ENCODE measurements at regions not wholly inside any gene's neighbourhood (a gene's known extent, or its start where the extent isn't known, plus 50 kb on each side); places are given as distances from the start of the nearest gene placed in this dataset.

DNA sequence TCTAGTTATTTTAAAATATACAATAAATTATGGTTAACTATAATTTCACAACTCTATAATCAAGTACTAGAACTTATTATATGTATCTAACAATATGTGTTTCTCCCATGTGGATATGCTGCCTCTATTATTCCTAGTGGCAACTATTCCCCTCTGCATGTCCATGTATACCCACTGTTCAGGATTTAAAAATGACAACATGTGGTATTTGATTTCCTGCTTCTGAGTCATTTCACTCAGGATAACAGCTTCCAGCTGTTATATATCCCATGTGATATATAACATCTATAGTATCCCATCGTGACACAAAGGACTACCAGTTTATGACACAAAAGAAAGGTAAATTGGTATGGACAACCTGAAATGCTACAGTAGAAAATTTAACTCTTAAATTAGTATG is 167.4 kb upstream of the TACR3 start:
- no peak overlapping the region for H3K9ac ChIP-seq (ENCODE audit: low read length)
- H4K20me1 ChIP-seq (ENCODE audit: insufficient read depth, low read length), result no peaks in the 10 kb centered on the region
- no peak overlapping the region for H3K4me2 ChIP-seq (ENCODE audit: low read depth, low read length)
- no peak overlapping the region for H2AFZ ChIP-seq (ENCODE audit: low read length)
- no peaks in the 10 kb centered on the region for H3K27me3 ChIP-seq (replicated peaks; ENCODE audit: insufficient read depth, low read length)
- H3K79me2 ChIP-seq (ENCODE audit: low read length), result no peaks in the 10 kb centered on the region
- H3K27ac ChIP-seq (ENCODE audit: low read length), result no peak overlapping the region
- no peak for DNase-seq
- no peaks in the 10 kb centered on the region for H3K4me1 ChIP-seq (ENCODE audit: low read length)
- no peaks in the 10 kb centered on the region for H3F3A ChIP-seq (ENCODE audit: insufficient read depth, low read length)
- TF ChIP-seq EZH2 (optimal IDR thresholded peaks at IDR 0.05; ENCODE audit: low read depth, low read length), result no peak
- TF ChIP-seq EZH2phosphoT487 (IDR thresholded peaks at IDR 0.05; ENCODE audit: low read length), result no peak
- TF ChIP-seq, protein P1, sequence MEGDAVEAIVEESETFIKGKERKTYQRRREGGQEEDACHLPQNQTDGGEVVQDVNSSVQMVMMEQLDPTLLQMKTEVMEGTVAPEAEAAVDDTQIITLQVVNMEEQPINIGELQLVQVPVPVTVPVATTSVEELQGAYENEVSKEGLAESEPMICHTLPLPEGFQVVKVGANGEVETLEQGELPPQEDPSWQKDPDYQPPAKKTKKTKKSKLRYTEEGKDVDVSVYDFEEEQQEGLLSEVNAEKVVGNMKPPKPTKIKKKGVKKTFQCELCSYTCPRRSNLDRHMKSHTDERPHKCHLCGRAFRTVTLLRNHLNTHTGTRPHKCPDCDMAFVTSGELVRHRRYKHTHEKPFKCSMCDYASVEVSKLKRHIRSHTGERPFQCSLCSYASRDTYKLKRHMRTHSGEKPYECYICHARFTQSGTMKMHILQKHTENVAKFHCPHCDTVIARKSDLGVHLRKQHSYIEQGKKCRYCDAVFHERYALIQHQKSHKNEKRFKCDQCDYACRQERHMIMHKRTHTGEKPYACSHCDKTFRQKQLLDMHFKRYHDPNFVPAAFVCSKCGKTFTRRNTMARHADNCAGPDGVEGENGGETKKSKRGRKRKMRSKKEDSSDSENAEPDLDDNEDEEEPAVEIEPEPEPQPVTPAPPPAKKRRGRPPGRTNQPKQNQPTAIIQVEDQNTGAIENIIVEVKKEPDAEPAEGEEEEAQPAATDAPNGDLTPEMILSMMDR (IDR thresholded peaks at IDR 0.05; ENCODE audit: low read length), result no peak
- no peaks in the 10 kb centered on the region for H3K9me3 ChIP-seq (replicated peaks; ENCODE audit: insufficient read depth, low read length)
- H3K9me2 ChIP-seq (replicated peaks; ENCODE audit: insufficient read depth, low read length), result no peaks in the 10 kb centered on the region
- no peak overlapping the region for H3K4me3 ChIP-seq (ENCODE audit: low read length)
- H3K36me3 ChIP-seq (replicated peaks; ENCODE audit: insufficient read depth, low read length), result no peaks in the 10 kb centered on the region

DNA sequence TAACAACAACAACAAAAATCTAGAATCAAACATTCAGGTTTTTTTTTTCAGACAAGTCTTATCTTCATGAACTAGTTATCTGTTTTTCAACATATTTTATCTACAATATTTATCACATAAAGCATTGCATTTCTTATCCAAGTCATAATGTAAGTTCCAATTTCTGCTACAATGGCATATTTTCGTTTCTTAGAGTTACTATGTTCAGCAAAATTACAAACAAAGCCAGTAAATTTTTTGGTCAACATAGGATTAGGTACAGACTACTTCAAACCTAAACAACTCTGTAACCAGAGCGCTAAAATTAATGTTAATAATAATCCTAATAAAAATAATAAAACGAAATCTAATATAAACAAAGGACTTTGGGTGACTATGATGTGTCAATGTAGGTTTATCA is 165.4 kb upstream of the TACR3 start:
- DNase-seq, result no peak
- Histone ChIP-seq H3K27ac (ENCODE audit: low read length) (no peak overlapping the region), H3F3A (ENCODE audit: insufficient read depth, low read length) (no peaks in the 10 kb centered on the region), H3K4me3 (ENCODE audit: low read length) (no peak overlapping the region), H3K9me2 (replicated peaks; ENCODE audit: insufficient read depth, low read length) (no peaks in the 10 kb centered on the region), H3K9ac (ENCODE audit: low read length) (no peak overlapping the region), H3K4me2 (ENCODE audit: low read depth, low read length) (no peak overlapping the region), H3K4me1 (ENCODE audit: low read length) (no peaks in the 10 kb centered on the region), H3K27me3 (replicated peaks; ENCODE audit: insufficient read depth, low read length) (no peaks in the 10 kb centered on the region), H2AFZ (ENCODE audit: low read length) (no peak overlapping the region), H4K20me1 (ENCODE audit: insufficient read depth, low read length) (no peaks in the 10 kb centered on the region), H3K9me3 (replicated peaks; ENCODE audit: insufficient read depth, low read length) (no peaks in the 10 kb centered on the region), H3K79me2 (ENCODE audit: low read length) (no peaks in the 10 kb centered on the region), H3K36me3 (replicated peaks; ENCODE audit: insufficient read depth, low read length) (no peaks in the 10 kb centered on the region)
- TF ChIP-seq EZH2 (optimal IDR thresholded peaks at IDR 0.05; ENCODE audit: low read depth, low read length), result no peak
- TF ChIP-seq, protein P1 (IDR thresholded peaks at IDR 0.05; ENCODE audit: low read length), result no peak
- TF ChIP-seq EZH2phosphoT487 (IDR thresholded peaks at IDR 0.05; ENCODE audit: low read length), result no peak

DNA sequence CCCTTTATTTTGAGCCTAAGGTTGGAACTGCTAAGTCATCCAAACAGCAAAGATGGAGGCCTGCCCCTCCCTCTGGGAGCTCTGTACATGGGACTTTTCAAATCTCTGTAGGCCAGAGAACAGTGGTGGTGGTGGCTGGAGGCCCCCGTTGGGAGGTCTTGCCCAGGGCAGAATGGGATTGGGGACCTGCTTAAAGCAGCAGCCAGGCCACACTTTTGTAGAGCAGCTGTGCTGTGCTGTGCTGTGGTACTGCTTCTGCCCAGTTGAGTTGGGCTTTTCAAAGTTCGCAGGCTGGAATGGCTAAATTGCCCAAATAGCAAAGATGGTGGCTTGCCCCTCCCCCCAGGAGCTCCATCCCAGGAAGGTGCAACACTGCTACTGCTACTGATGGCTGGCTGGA is 147.5 kb upstream of the TACR3 start:
- DNase-seq, result no peak
- H3K4me2 ChIP-seq (ENCODE audit: low read depth, low read length), result no peak overlapping the region
- no peaks in the 10 kb centered on the region for H4K20me1 ChIP-seq (ENCODE audit: insufficient read depth, low read length)
- no peaks in the 10 kb centered on the region for H3K36me3 ChIP-seq (replicated peaks; ENCODE audit: insufficient read depth, low read length)
- H2AFZ ChIP-seq (ENCODE audit: low read length), result no peak overlapping the region
- TF ChIP-seq EZH2phosphoT487 (IDR thresholded peaks at IDR 0.05; ENCODE audit: low read length), result no peak
- TF ChIP-seq, protein P1 (IDR thresholded peaks at IDR 0.05; ENCODE audit: low read length), result no peak
- no peak for TF ChIP-seq EZH2 (optimal IDR thresholded peaks at IDR 0.05; ENCODE audit: low read depth, low read length)
- no peak overlapping the region for H3K4me3 ChIP-seq (ENCODE audit: low read length)
- no peaks in the 10 kb centered on the region for H3K79me2 ChIP-seq (ENCODE audit: low read length)
- H3K27ac ChIP-seq (ENCODE audit: low read length), result no peak overlapping the region
- H3K4me1 ChIP-seq (ENCODE audit: low read length), result no peaks in the 10 kb centered on the region
- H3K9me2 ChIP-seq (replicated peaks; ENCODE audit: insufficient read depth, low read length), result no peaks in the 10 kb centered on the region
- no peaks in the 10 kb centered on the region for H3F3A ChIP-seq (ENCODE audit: insufficient read depth, low read length)
- no peak overlapping the region for H3K9ac ChIP-seq (ENCODE audit: low read length)
- H3K27me3 ChIP-seq (replicated peaks; ENCODE audit: insufficient read depth, low read length), result no peaks in the 10 kb centered on the region
- H3K9me3 ChIP-seq (replicated peaks; ENCODE audit: insufficient read depth, low read length), result no peaks in the 10 kb centered on the region

Measured in MM.1S (cell line).